Upper lobe of left lung (tissue), 4 donors: ENCODE measurements at regions not wholly inside any gene's neighbourhood (a gene's known extent, or its start where the extent isn't known, plus 50 kb on each side); places are given as distances from the start of the nearest gene placed in this dataset.

Experiments
- EP300 ChIP-seq, 4 donors: sonication (generic); formaldehyde crosslinking; IDR thresholded peaks; one replicate each; pipeline ENCODE4 v1.5.1; 2017; ENCODE audit warnings: antibody characterized with exemption in 4 of 4, control low read depth in 2 of 4
- POLR2A ChIP-seq, 4 donors: fragments of 450-650 bp; IDR thresholded peaks; one replicate each; pipeline ENCODE4 v1.5.1; 2016 to 2017; ENCODE audit warnings: antibody characterized with exemption in 4 of 4, mild to moderate bottlenecking in 2 of 4
- POLR2AphosphoS5 ChIP-seq, 2 donors: sonication (generic); formaldehyde crosslinking; IDR thresholded peaks; one replicate each; pipeline ENCODE4 v1.5.1; 2017; ENCODE audit warnings: antibody characterized with exemption in 2 of 2
- TF ChIP-seq, protein P1 (sequence below), 6 experiments: fragments of 450-650 bp in 4 of 6; fragments of 200-600 bp in 2 of 6; sonication (generic) in 2 of 6; IDR thresholded peaks; one replicate each; pipeline ENCODE4 v1.5.1; 2016 to 2019; ENCODE audit warnings: antibody characterized with exemption in 6 of 6

DNA sequence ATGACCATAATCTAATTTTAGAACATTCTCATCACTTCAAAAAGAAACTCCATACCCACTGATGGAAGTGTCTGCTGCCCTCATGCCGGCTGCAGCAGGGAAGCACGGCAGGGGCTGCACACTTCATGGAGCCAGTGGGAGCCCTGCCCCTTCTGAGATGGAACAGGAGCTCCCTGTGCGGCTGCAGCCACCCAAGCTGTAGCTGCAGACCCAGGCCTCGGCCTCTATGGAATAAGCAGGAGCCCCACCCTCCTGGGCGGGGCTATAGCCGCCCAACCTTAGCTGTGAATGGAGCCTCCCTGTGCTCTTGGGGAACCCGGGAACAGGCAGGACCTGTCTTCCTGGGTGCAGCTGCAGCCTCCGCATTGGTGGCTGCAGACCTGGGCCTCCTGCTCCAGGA is 128.5 kb downstream of the NUDT12 start:
- TF ChIP-seq, protein P1, sequence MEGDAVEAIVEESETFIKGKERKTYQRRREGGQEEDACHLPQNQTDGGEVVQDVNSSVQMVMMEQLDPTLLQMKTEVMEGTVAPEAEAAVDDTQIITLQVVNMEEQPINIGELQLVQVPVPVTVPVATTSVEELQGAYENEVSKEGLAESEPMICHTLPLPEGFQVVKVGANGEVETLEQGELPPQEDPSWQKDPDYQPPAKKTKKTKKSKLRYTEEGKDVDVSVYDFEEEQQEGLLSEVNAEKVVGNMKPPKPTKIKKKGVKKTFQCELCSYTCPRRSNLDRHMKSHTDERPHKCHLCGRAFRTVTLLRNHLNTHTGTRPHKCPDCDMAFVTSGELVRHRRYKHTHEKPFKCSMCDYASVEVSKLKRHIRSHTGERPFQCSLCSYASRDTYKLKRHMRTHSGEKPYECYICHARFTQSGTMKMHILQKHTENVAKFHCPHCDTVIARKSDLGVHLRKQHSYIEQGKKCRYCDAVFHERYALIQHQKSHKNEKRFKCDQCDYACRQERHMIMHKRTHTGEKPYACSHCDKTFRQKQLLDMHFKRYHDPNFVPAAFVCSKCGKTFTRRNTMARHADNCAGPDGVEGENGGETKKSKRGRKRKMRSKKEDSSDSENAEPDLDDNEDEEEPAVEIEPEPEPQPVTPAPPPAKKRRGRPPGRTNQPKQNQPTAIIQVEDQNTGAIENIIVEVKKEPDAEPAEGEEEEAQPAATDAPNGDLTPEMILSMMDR (IDR thresholded peaks at IDR 0.05) = no peak
- no peak for TF ChIP-seq POLR2AphosphoS5 (IDR thresholded peaks at IDR 0.05)
- TF ChIP-seq EP300 (IDR thresholded peaks at IDR 0.05) = no peak
- TF ChIP-seq POLR2A (IDR thresholded peaks at IDR 0.05) = no peak
